ENCODE measurements at regions not wholly inside any gene's neighbourhood (a gene's known extent, or its start where the extent isn't known, plus 50 kb on each side); places are given as distances from the start of the nearest gene placed in this dataset.

GRCh38 chr11:28677721-28678120 is 569.5 kb downstream of the METTL15 start:
- no peak for ATAC-seq (replicated peaks; ENCODE audit: extremely low read depth, poor library complexity, severe bottlenecking)
- no peak overlapping the region for H3K4me3 Mint-ChIP-seq
- no peak overlapping the region for H3K27ac Mint-ChIP-seq (ENCODE audit: low read depth)
- no peaks in the 10 kb centered on the region for H3K36me3 Mint-ChIP-seq (ENCODE audit: insufficient read depth)
- DNase-seq (ENCODE audit: low spot score in 2 of 2), result no peak
- H3K9me3 Mint-ChIP-seq, result peaks cover 5% of the 10 kb centered on the region
- no peaks in the 10 kb centered on the region for H3K4me1 Mint-ChIP-seq
- H3K27me3 Mint-ChIP-seq, result no peaks in the 10 kb centered on the region

- ATAC-seq (replicated peaks; ENCODE audit: extremely low read depth, poor library complexity, severe bottlenecking), result no peak
- DNase-seq (ENCODE audit: low spot score in 2 of 2), result no peak
- Mint-ChIP-seq H3K9me3 (peaks cover 2% of the 10 kb centered on the region), H3K36me3 (ENCODE audit: insufficient read depth) (no peaks in the 10 kb centered on the region), H3K27me3 (no peaks in the 10 kb centered on the region), H3K4me1 (no peaks in the 10 kb centered on the region), H3K27ac (ENCODE audit: low read depth) (no peak overlapping the region), H3K4me3 (no peak overlapping the region)
Measured at GRCh38 chr11:28675183-28675582, 567.0 kb downstream of the METTL15 start.

GRCh38 chr11:28674433-28675103 is 566.4 kb downstream of the METTL15 start:
- DNase-seq (ENCODE audit: low spot score in 2 of 2) (no peak), ATAC-seq (replicated peaks; ENCODE audit: extremely low read depth, poor library complexity, severe bottlenecking) (no peak)
- H3K27me3 Mint-ChIP-seq, result no peaks in the 10 kb centered on the region
- H3K9me3 Mint-ChIP-seq, result no peaks in the 10 kb centered on the region
- no peak overlapping the region for H3K4me3 Mint-ChIP-seq
- no peaks in the 10 kb centered on the region for H3K36me3 Mint-ChIP-seq (ENCODE audit: insufficient read depth)
- H3K4me1 Mint-ChIP-seq, result no peaks in the 10 kb centered on the region
- H3K27ac Mint-ChIP-seq (ENCODE audit: low read depth), result no peak overlapping the region

GRCh38 chr11:28673691-28674432 is 565.7 kb downstream of the METTL15 start:
- Mint-ChIP-seq H3K36me3 (ENCODE audit: insufficient read depth) (no peaks in the 10 kb centered on the region), H3K9me3 (no peaks in the 10 kb centered on the region), H3K4me3 (no peak overlapping the region), H3K27me3 (no peaks in the 10 kb centered on the region), H3K4me1 (no peaks in the 10 kb centered on the region), H3K27ac (ENCODE audit: low read depth) (no peak overlapping the region)
- DNase-seq (ENCODE audit: low spot score in 2 of 2) (no peak), ATAC-seq (replicated peaks; ENCODE audit: extremely low read depth, poor library complexity, severe bottlenecking) (no peak)

GRCh38 chr11:28671274-28671673 is 563.1 kb downstream of the METTL15 start:
- ATAC-seq (replicated peaks; ENCODE audit: extremely low read depth, poor library complexity, severe bottlenecking), result no peak
- Mint-ChIP-seq H3K9me3 (no peaks in the 10 kb centered on the region), H3K27me3 (no peaks in the 10 kb centered on the region), H3K36me3 (ENCODE audit: insufficient read depth) (no peaks in the 10 kb centered on the region), H3K4me3 (no peak overlapping the region), H3K4me1 (no peaks in the 10 kb centered on the region), H3K27ac (ENCODE audit: low read depth) (no peak overlapping the region)
- DNase-seq (ENCODE audit: low spot score in 2 of 2), result no peak

GRCh38 chr11:28666632-28667031 is 558.4 kb downstream of the METTL15 start:
- Mint-ChIP-seq H3K36me3 (ENCODE audit: insufficient read depth) (no peaks in the 10 kb centered on the region), H3K9me3 (no peaks in the 10 kb centered on the region), H3K4me3 (no peak overlapping the region), H3K4me1 (no peaks in the 10 kb centered on the region), H3K27ac (ENCODE audit: low read depth) (no peak overlapping the region), H3K27me3 (no peaks in the 10 kb centered on the region)
- DNase-seq (ENCODE audit: low spot score in 2 of 2) (no peak), ATAC-seq (replicated peaks; ENCODE audit: extremely low read depth, poor library complexity, severe bottlenecking) (no peak)

- no peak for ATAC-seq (replicated peaks; ENCODE audit: extremely low read depth, poor library complexity, severe bottlenecking)
- Mint-ChIP-seq H3K4me1 (no peaks in the 10 kb centered on the region), H3K36me3 (ENCODE audit: insufficient read depth) (no peaks in the 10 kb centered on the region), H3K9me3 (peaks cover 7% of the 10 kb centered on the region), H3K27ac (ENCODE audit: low read depth) (no peak overlapping the region), H3K27me3 (no peaks in the 10 kb centered on the region), H3K4me3 (no peak overlapping the region)
- no peak for DNase-seq (ENCODE audit: low spot score in 2 of 2)
Measured at GRCh38 chr11:28659716-28660348, 551.6 kb downstream of the METTL15 start.

GRCh38 chr11:28657378-28658030 is 549.3 kb downstream of the METTL15 start:
- Mint-ChIP-seq H3K4me3 (no peak overlapping the region), H3K27me3 (no peaks in the 10 kb centered on the region), H3K36me3 (ENCODE audit: insufficient read depth) (no peaks in the 10 kb centered on the region), H3K27ac (ENCODE audit: low read depth) (no peak overlapping the region), H3K4me1 (no peaks in the 10 kb centered on the region), H3K9me3 (peaks cover 7% of the 10 kb centered on the region)
- ATAC-seq (replicated peaks; ENCODE audit: extremely low read depth, poor library complexity, severe bottlenecking) (no peak), DNase-seq (ENCODE audit: low spot score in 2 of 2) (no peak)

- DNase-seq (ENCODE audit: low spot score in 2 of 2) (no peak), ATAC-seq (replicated peaks; ENCODE audit: extremely low read depth, poor library complexity, severe bottlenecking) (no peak)
- Mint-ChIP-seq H3K4me3 (no peak overlapping the region), H3K27ac (ENCODE audit: low read depth) (no peak overlapping the region), H3K27me3 (no peaks in the 10 kb centered on the region), H3K4me1 (no peaks in the 10 kb centered on the region), H3K36me3 (ENCODE audit: insufficient read depth) (no peaks in the 10 kb centered on the region), H3K9me3 (peaks cover 7% of the 10 kb centered on the region)
Measured at GRCh38 chr11:28654191-28654590, 546.0 kb downstream of the METTL15 start.

GRCh38 chr11:28649922-28650321 is 541.7 kb downstream of the METTL15 start:
- H3K9me3 Mint-ChIP-seq, result peaks cover 12% of the 10 kb centered on the region
- ATAC-seq (replicated peaks; ENCODE audit: extremely low read depth, poor library complexity, severe bottlenecking) (no peak), DNase-seq (ENCODE audit: low spot score in 2 of 2) (no peak)
- H3K4me3 Mint-ChIP-seq, result no peak overlapping the region
- no peak overlapping the region for H3K27ac Mint-ChIP-seq (ENCODE audit: low read depth)
- H3K36me3 Mint-ChIP-seq (ENCODE audit: insufficient read depth), result no peaks in the 10 kb centered on the region
- H3K4me1 Mint-ChIP-seq, result no peaks in the 10 kb centered on the region
- H3K27me3 Mint-ChIP-seq, result no peaks in the 10 kb centered on the region

- DNase-seq (ENCODE audit: low spot score in 2 of 2), result no peak
- H3K36me3 Mint-ChIP-seq (ENCODE audit: insufficient read depth), result no peaks in the 10 kb centered on the region
- H3K9me3 Mint-ChIP-seq, result no peaks in the 10 kb centered on the region
- H3K27me3 Mint-ChIP-seq, result no peaks in the 10 kb centered on the region
- no peak overlapping the region for H3K4me3 Mint-ChIP-seq
- no peak overlapping the region for H3K27ac Mint-ChIP-seq (ENCODE audit: low read depth)
- H3K4me1 Mint-ChIP-seq, result no peaks in the 10 kb centered on the region
- ATAC-seq (replicated peaks; ENCODE audit: extremely low read depth, poor library complexity, severe bottlenecking), result no peak
Measured at GRCh38 chr11:28636566-28636965, 528.4 kb downstream of the METTL15 start.

- no peak overlapping the region for H3K27ac Mint-ChIP-seq (ENCODE audit: low read depth)
- no peak for DNase-seq (ENCODE audit: low spot score in 2 of 2)
- no peak for ATAC-seq (replicated peaks; ENCODE audit: extremely low read depth, poor library complexity, severe bottlenecking)
- no peaks in the 10 kb centered on the region for H3K36me3 Mint-ChIP-seq (ENCODE audit: insufficient read depth)
- H3K27me3 Mint-ChIP-seq, result no peaks in the 10 kb centered on the region
- H3K4me1 Mint-ChIP-seq, result no peaks in the 10 kb centered on the region
- no peak overlapping the region for H3K4me3 Mint-ChIP-seq
- no peaks in the 10 kb centered on the region for H3K9me3 Mint-ChIP-seq
Measured at GRCh38 chr11:28636033-28636432, 527.8 kb downstream of the METTL15 start.

All from central memory CD8-positive, alpha-beta T cell (primary cell).